ENCODE measurements at regions not wholly inside any gene's neighbourhood (a gene's known extent, or its start where the extent isn't known, plus 50 kb on each side); places are given as distances from the start of the nearest gene placed in this dataset.

GRCh38 chr11:70810681-70811080, 412.4 kb downstream of the CTTN start:
- TF ChIP-seq EZH2 (IDR thresholded peaks at IDR 0.05; ENCODE audit: borderline replicate concordance, low read depth, low read length, poor library complexity, severe bottlenecking) (no peak), CTCF (conservative IDR thresholded peaks at IDR 0.05; ENCODE audit: low read depth, low read length) (no peak)

Measured in A673 (cell line).